ENCODE measurements at regions not wholly inside any gene's neighbourhood (a gene's known extent, or its start where the extent isn't known, plus 50 kb on each side); places are given as distances from the start of the nearest gene placed in this dataset.

- Histone ChIP-seq H3K27me3 (ENCODE audit: control insufficient read depth in 2 of 2, insufficient read depth in 2 of 2, low read length in 2 of 2) (no peaks in the 10 kb centered on the region), H3K9me1 (replicated peaks; ENCODE audit: control insufficient read depth, extremely low read depth, insufficient read depth, low read length) (no peaks in the 10 kb centered on the region), H2AFZ (ENCODE audit: low read depth, low read length) (no peak overlapping the region), H3K27ac (ENCODE audit: insufficient read depth, low read depth, low read length) (no peak overlapping the region), H3K4me1 (ENCODE audit: control insufficient read depth, extremely low read depth, insufficient read depth, low read length) (no peaks in the 10 kb centered on the region), H3K79me2 (ENCODE audit: control insufficient read depth, insufficient read depth, low read length) (no peaks in the 10 kb centered on the region), H3K9ac (replicated peaks; ENCODE audit: extremely low read depth, insufficient read depth, low read length) (no peak overlapping the region), H3K36me3 (ENCODE audit: control insufficient read depth in 2 of 2, extremely low read depth in 1 of 2, insufficient read depth in 2 of 2, low read length in 2 of 2) (no peaks in the 10 kb centered on the region), H4K20me1 (replicated peaks; ENCODE audit: control insufficient read depth, extremely low read depth, insufficient read depth, low read length) (no peaks in the 10 kb centered on the region), H3K4me3 (replicated peaks in 1 of 3; ENCODE audit: insufficient read depth in 1 of 3, low read depth in 1 of 3, low read length in 3 of 3) (no peak overlapping the region), H3K4me2 (ENCODE audit: insufficient read depth, low read length) (no peak overlapping the region), H3K9me3 (replicated peaks; ENCODE audit: control insufficient read depth, insufficient read depth, low read length) (no peaks in the 10 kb centered on the region)
- TF ChIP-seq EZH2 (IDR thresholded peaks at IDR 0.05; ENCODE audit: borderline replicate concordance, low read depth, low read length, severe bottlenecking) (no peak), POLR2A (IDR thresholded peaks at IDR 0.05; ENCODE audit: low read depth, low read length) (no peak), MAX (IDR thresholded peaks at IDR 0.05; ENCODE audit: insufficient read depth, insufficient read length) (no peak), GATA2 (IDR thresholded peaks at IDR 0.05; ENCODE audit: insufficient read depth, insufficient read length, low read depth, low read length) (no peak), JUN (IDR thresholded peaks at IDR 0.05; ENCODE audit: borderline replicate concordance, insufficient read depth, insufficient read length, low read depth) (no peak), CTCF (IDR thresholded peaks at IDR 0.05; ENCODE audit: extremely low read depth in 1 of 2, insufficient read depth in 1 of 2, low read depth in 1 of 2, low read length in 2 of 2) (no peak), POLR2AphosphoS5 (IDR thresholded peaks at IDR 0.05; ENCODE audit: insufficient read depth, low read depth, low read length) (no peak), FOS (IDR thresholded peaks at IDR 0.05; ENCODE audit: borderline replicate concordance, insufficient read depth, low read length) (no peak), MYC (IDR thresholded peaks at IDR 0.05; ENCODE audit: low read depth, low read length) (no peak)
- ChIA-PET CTCF (no interaction called here), POLR2A (no interaction called here)
- intact Hi-C loops (cut with micrococcal nuclease) (no loop called here), dilution Hi-C loops (cut with MboI; ENCODE audit: extremely low pct_ligation_motif_present, low sequenced_read_pairs) (no loop called here)
- DNase-seq (ENCODE audit: low read depth, low spot score) = no peak
- no TSS peak for BruUV-seq (replicated peaks)
- no peak for FAIRE-seq
These were observed 75.4 kb upstream of the ZNF385D start for GRCh38 chr3:21826416-21826815.

Data from endothelial cell of umbilical vein (primary cell).